Trophoblast cell (in vitro differentiated cells and primary cell): ENCODE measurements at regions not wholly inside any gene's neighbourhood (a gene's known extent, or its start where the extent isn't known, plus 50 kb on each side); places are given as distances from the start of the nearest gene placed in this dataset.

ENCODE experiments used
- DNase-seq, 2 donors: peaks; one replicate each; pipeline ENCODE4 v3.0.0-alpha.2; 2016
- H2AFZ ChIP-seq: 2 replicates; pipeline ENCODE4 v1.6.1; 2013; ENCODE audit warnings: low read length, moderate library complexity, mild to moderate bottlenecking; ENCODE audit not compliant: insufficient read depth, poor library complexity
- H2AK5ac ChIP-seq: 2 replicates; pipeline ENCODE4 v1.6.1; 2013; ENCODE audit warnings: mild to moderate bottlenecking, low read length
- H2BK120ac ChIP-seq: 2 replicates; pipeline ENCODE4 v1.6.1; 2013; ENCODE audit warnings: low read length, mild to moderate bottlenecking, moderate library complexity; ENCODE audit not compliant: insufficient read depth, poor library complexity
- H2BK12ac ChIP-seq: 2 replicates; pipeline ENCODE4 v1.6.1; 2013; ENCODE audit warnings: mild to moderate bottlenecking, low read length, moderate library complexity
- H2BK5ac ChIP-seq: 2 replicates; pipeline ENCODE4 v1.6.1; 2013; ENCODE audit warnings: low read length, low read depth, moderate library complexity, mild to moderate bottlenecking; ENCODE audit not compliant: poor library complexity
- H3K14ac ChIP-seq: 2 replicates; pipeline ENCODE4 v1.6.1; 2013; ENCODE audit warnings: mild to moderate bottlenecking, low read length
- H3K18ac ChIP-seq: 2 replicates; pipeline ENCODE4 v1.6.1; 2013; ENCODE audit warnings: mild to moderate bottlenecking, low read length
- H3K23ac ChIP-seq: 2 replicates; pipeline ENCODE4 v1.6.1; 2013; ENCODE audit warnings: low read length
- H3K27ac ChIP-seq: 2 replicates; pipeline ENCODE4 v1.5.1; 2013; ENCODE audit warnings: low read depth, mild to moderate bottlenecking, inconsistent platforms, low read length, moderate library complexity
- H3K27me3 ChIP-seq: 2 replicates; pipeline ENCODE4 v1.6.1; 2013; ENCODE audit warnings: inconsistent platforms, mild to moderate bottlenecking, low read length, moderate library complexity; ENCODE audit not compliant: insufficient read depth
- H3K36me3 ChIP-seq, 2 experiments: 1 replicate in 1 of 2; 2 replicates in 1 of 2; pipeline ENCODE4 v1.6.1; 2013; ENCODE audit warnings: low read length in 2 of 2, mild to moderate bottlenecking in 2 of 2, moderate library complexity in 1 of 2; ENCODE audit not compliant: insufficient read depth in 2 of 2, control insufficient read depth in 1 of 2
- H3K4ac ChIP-seq: 2 replicates; pipeline ENCODE4 v1.6.1; 2013; ENCODE audit warnings: low read depth, mild to moderate bottlenecking, low read length, moderate library complexity
- H3K4me1 ChIP-seq, 2 experiments: 1 replicate in 1 of 2; 2 replicates in 1 of 2; pipeline ENCODE4 v1.6.1; 2013; ENCODE audit warnings: low read length in 2 of 2, mild to moderate bottlenecking in 2 of 2, moderate library complexity in 1 of 2; ENCODE audit not compliant: insufficient read depth in 2 of 2, control insufficient read depth in 1 of 2
- H3K4me2 ChIP-seq: 2 replicates; pipeline ENCODE4 v1.6.1; 2013; ENCODE audit warnings: inconsistent platforms, mild to moderate bottlenecking, low read length, moderate library complexity
- H3K4me3 ChIP-seq: 2 replicates; pipeline ENCODE4 v1.5.1; 2013; ENCODE audit warnings: mild to moderate bottlenecking, low read depth, low read length, inconsistent platforms
- H3K79me1 ChIP-seq: one replicate; pipeline ENCODE4 v1.6.1; 2013; ENCODE audit warnings: low read length
- H3K79me2 ChIP-seq: 2 replicates; pipeline ENCODE4 v1.6.1; 2013; ENCODE audit warnings: low read length, mild to moderate bottlenecking; ENCODE audit not compliant: control insufficient read depth, insufficient read depth, poor library complexity
- H3K9ac ChIP-seq: 2 replicates; pipeline ENCODE4 v1.6.1; 2013; ENCODE audit warnings: mild to moderate bottlenecking, low read length
- H3K9me3 ChIP-seq: 2 replicates; pipeline ENCODE4 v1.6.1; 2013; ENCODE audit warnings: low read depth, mild to moderate bottlenecking, control low read depth, inconsistent platforms, low read length; ENCODE audit not compliant: insufficient read depth
- H4K12ac ChIP-seq: 2 replicates; pipeline ENCODE4 v1.6.1; 2013; ENCODE audit warnings: low read depth, mild to moderate bottlenecking, low read length, moderate library complexity
- H4K8ac ChIP-seq: 2 replicates; pipeline ENCODE4 v1.6.1; 2013; ENCODE audit warnings: low read depth, mild to moderate bottlenecking, low read length, moderate library complexity
- H4K91ac ChIP-seq: one replicate; pipeline ENCODE4 v1.6.1; 2013; ENCODE audit warnings: low read depth, mild to moderate bottlenecking, low read length, moderate library complexity
- WGBS: extraction: QIAGEN DNeasy Blood & Tissue Kit; methylation state at CpG from one replicate; pipeline ENCODE4 v1.1.7; 2013; ENCODE audit warnings: missing lambda C conversion rate; ENCODE audit not compliant: insufficient read length, insufficient coverage; ENCODE audit errors: extremely low coverage; 5-methylcytosine and 5-hydroxymethylcytosine counted together

- Histone ChIP-seq H3K27me3 (no peaks in the 10 kb centered on the region), H3K4me2 (no peak overlapping the region), H3K9ac (no peak overlapping the region), H3K27ac (no peak overlapping the region), H3K14ac (no peak overlapping the region), H3K79me2 (no peaks in the 10 kb centered on the region), H2AK5ac (no peak overlapping the region), H2BK120ac (no peak overlapping the region), H3K36me3 (no peaks in the 10 kb centered on the region), H3K4ac (no peak overlapping the region), H3K9me3 (no peaks in the 10 kb centered on the region), H3K18ac (no peak overlapping the region), H3K4me1 (no peaks in the 10 kb centered on the region), H3K79me1 (no peaks in the 10 kb centered on the region), H4K12ac (no peak overlapping the region), H4K8ac (no peak overlapping the region), H2BK5ac (no peak overlapping the region), H3K23ac (no peak overlapping the region), H3K4me3 (no peak overlapping the region), H2AFZ (no peak overlapping the region), H4K91ac (no peak overlapping the region), H2BK12ac (no peak overlapping the region)
- peak in 1 of 2 donors; percentile 57 for DNase-seq
- no CpG with 5 or more reads among the region's 4 CpGs for WGBS
Observed at GRCh38 chr7:76123316-76123715, 75.4 kb downstream of the MDH2 start.

GRCh38 chr7:76125560-76125959, 76.1 kb upstream of the SRRM3 start:
- Histone ChIP-seq H4K8ac (no peak overlapping the region), H3K4me1 (no peaks in the 10 kb centered on the region), H3K4me3 (no peak overlapping the region), H4K91ac (no peak overlapping the region), H2BK5ac (no peak overlapping the region), H2BK120ac (no peak overlapping the region), H3K27me3 (no peaks in the 10 kb centered on the region), H3K79me1 (no peaks in the 10 kb centered on the region), H2BK12ac (no peak overlapping the region), H3K4me2 (no peak overlapping the region), H2AK5ac (no peak overlapping the region), H3K36me3 (no peaks in the 10 kb centered on the region), H3K14ac (no peak overlapping the region), H3K9me3 (no peaks in the 10 kb centered on the region), H3K27ac (no peak overlapping the region), H3K9ac (no peak overlapping the region), H3K23ac (no peak overlapping the region), H3K18ac (no peak overlapping the region), H3K4ac (no peak overlapping the region), H3K79me2 (no peaks in the 10 kb centered on the region), H4K12ac (no peak overlapping the region), H2AFZ (no peak overlapping the region)
- no CpG with 5 or more reads among the region's 2 CpGs for WGBS
- DNase-seq: no peak

- H2BK120ac ChIP-seq: no peak overlapping the region
- no peaks in the 10 kb centered on the region for H3K9me3 ChIP-seq
- DNase-seq: no peak
- no peak overlapping the region for H3K18ac ChIP-seq
- no peak overlapping the region for H4K8ac ChIP-seq
- H2BK5ac ChIP-seq: no peak overlapping the region
- no peak overlapping the region for H3K4me3 ChIP-seq
- H3K79me1 ChIP-seq: no peaks in the 10 kb centered on the region
- H3K14ac ChIP-seq: no peak overlapping the region
- H4K91ac ChIP-seq: no peak overlapping the region
- no peaks in the 10 kb centered on the region for H3K79me2 ChIP-seq
- H4K12ac ChIP-seq: no peak overlapping the region
- no peak overlapping the region for H2AFZ ChIP-seq
- H3K27me3 ChIP-seq: no peaks in the 10 kb centered on the region
- H3K4me2 ChIP-seq: no peak overlapping the region
- no peak overlapping the region for H3K23ac ChIP-seq
- no peaks in the 10 kb centered on the region for H3K36me3 ChIP-seq
- H3K4me1 ChIP-seq: no peaks in the 10 kb centered on the region
- no peak overlapping the region for H2BK12ac ChIP-seq
- no CpG with 5 or more reads among the region's 4 CpGs for WGBS
- no peak overlapping the region for H2AK5ac ChIP-seq
- no peak overlapping the region for H3K9ac ChIP-seq
- no peak overlapping the region for H3K4ac ChIP-seq
- H3K27ac ChIP-seq: no peak overlapping the region
Observed at GRCh38 chr7:76126632-76127031, 75.1 kb upstream of the SRRM3 start.

DNA sequence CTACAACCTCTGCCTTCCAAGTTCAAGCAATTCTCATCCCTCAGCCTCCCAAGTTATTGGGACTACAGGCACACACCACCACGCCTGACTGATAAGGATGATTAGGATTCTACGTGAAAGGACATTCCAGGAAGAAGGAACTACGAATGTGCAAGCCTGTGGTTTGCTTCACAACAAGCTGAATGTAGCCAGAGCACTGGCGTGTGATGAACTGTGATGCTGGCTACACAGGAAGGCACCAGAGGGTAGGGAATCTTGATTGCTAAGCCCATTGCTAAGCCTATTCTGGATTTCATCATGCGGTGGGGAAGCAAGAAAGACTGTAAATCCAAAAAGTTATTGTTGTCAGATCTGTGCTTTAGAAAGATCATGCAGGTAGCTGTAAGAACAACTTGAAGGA, 72.3 kb upstream of the SRRM3 start:
- Histone ChIP-seq H4K12ac (no peak overlapping the region), H2BK5ac (no peak overlapping the region), H4K8ac (no peak overlapping the region), H3K79me1 (no peaks in the 10 kb centered on the region), H3K4me2 (no peak overlapping the region), H3K27ac (no peak overlapping the region), H3K23ac (no peak overlapping the region), H2AFZ (no peak overlapping the region), H3K79me2 (no peaks in the 10 kb centered on the region), H3K9ac (no peak overlapping the region), H3K36me3 (no peaks in the 10 kb centered on the region), H3K4ac (no peak overlapping the region), H3K14ac (no peak overlapping the region), H2BK12ac (no peak overlapping the region), H2BK120ac (no peak overlapping the region), H3K27me3 (no peaks in the 10 kb centered on the region), H3K9me3 (no peaks in the 10 kb centered on the region), H2AK5ac (no peak overlapping the region), H3K4me3 (no peak overlapping the region), H3K18ac (no peak overlapping the region), H4K91ac (no peak overlapping the region), H3K4me1 (no peaks in the 10 kb centered on the region)
- DNase-seq: no peak
- no CpG with 5 or more reads among the region's 5 CpGs for WGBS
